ENCODE measurements at regions not wholly inside any gene's neighbourhood (a gene's known extent, or its start where the extent isn't known, plus 50 kb on each side); places are given as distances from the start of the nearest gene placed in this dataset.
"Not testable (repeated sequence)": the region's sequence is repeated elsewhere in the genome, so short reads cannot be mapped to it uniquely, and the experiment has no call there.

DNA sequence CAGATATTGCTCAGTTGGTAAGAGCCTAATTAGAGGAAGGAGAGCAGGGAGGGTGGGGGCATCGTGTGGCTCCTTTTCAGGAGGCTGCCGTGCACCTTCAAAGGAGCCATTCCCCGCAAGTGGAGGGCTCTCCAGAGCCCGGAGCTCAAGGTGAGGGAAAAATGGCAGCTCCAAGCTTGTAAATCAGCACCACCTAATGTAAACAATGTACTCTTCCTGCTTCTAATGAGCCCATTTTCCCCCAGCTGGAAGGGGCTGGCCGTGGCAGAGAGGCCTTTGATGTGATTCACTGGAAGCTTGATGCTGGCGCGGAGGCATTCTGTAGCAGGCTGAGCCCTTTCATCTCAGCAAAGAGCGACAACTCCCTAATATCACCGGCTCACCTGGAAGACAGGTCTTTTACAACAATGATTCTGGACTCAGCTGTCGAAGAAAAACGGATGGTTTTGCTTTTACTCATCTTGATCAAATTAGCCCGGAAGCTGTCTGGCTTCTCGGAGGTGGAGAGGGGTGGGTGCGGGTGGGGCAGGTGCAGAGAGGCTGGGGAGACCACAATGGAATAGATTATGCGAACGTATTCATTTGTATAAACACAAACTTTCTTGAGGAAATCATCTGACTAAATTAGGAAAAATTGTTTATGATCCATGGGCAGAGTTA, 112.5 kb downstream of the RRAGC start:
- no peak for DNase-seq

DNA sequence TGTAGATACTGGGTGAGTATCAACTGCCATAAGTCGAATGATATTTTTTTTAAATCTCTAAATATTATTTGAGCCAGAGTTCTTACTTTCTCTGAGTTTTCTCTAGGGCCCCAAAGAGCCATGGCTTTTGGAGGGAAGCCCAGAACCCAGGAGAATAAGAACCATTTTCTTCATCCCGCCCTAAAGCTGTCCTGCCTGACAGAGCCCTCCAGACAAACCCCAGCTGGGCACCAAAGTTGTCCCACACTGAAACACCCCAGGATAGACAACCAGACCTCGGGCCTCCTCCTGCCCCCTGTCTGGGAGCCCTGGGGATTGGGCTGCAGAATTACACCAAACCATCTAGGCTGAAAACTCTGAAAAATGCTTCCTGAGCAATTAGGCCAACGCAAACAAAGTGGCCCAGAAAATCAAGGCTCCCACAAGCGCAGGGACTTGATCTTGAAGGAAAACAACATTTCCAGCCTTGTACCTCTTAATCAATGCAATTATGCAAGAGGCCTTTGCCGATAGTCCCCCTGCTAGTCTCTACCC, 113.1 kb downstream of the RRAGC start:
- no peak for DNase-seq

DNA sequence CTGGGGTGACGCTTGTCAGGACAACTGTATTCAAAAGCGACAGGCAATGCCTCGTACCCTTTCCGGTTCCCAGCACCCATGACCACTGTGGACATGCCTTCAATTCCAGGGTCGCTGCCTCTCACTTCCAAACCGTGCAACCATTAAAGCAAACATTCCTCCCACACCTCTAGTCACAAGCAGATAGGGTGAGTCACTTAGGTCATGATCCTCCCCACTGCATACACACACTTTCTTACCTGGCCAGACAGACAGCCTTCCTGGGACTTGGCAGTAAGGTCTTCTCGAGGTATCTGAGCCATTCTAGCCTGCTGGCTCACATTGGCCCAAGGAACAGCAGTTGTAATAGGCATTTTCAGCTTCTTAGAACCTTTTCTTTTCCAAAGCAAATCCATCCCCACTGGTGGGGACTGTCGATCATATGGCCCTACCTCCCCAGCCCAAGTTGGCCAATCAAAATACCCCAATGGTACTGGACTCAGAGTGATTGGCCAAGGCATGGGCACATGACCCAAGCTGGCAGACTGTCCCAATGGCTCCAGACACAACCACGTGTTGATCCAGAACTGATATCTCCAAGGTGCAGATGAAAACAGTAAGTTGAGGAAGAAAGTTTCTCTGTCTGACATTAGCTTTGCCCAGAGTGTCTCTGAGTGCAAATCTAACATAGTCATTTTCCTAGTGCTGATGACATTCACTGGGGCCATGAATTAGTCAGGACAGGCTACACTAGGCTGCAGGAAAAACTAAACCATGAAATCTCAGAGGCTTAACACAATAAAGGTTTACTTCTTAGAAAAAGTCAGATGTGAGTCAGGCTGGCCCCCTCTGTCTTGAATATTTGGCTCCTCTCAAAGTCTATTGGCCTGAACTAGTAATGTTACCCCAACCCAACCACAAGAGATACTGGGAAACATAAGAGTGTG, 113.8 kb downstream of the RRAGC start:
- no peak for DNase-seq

DNA sequence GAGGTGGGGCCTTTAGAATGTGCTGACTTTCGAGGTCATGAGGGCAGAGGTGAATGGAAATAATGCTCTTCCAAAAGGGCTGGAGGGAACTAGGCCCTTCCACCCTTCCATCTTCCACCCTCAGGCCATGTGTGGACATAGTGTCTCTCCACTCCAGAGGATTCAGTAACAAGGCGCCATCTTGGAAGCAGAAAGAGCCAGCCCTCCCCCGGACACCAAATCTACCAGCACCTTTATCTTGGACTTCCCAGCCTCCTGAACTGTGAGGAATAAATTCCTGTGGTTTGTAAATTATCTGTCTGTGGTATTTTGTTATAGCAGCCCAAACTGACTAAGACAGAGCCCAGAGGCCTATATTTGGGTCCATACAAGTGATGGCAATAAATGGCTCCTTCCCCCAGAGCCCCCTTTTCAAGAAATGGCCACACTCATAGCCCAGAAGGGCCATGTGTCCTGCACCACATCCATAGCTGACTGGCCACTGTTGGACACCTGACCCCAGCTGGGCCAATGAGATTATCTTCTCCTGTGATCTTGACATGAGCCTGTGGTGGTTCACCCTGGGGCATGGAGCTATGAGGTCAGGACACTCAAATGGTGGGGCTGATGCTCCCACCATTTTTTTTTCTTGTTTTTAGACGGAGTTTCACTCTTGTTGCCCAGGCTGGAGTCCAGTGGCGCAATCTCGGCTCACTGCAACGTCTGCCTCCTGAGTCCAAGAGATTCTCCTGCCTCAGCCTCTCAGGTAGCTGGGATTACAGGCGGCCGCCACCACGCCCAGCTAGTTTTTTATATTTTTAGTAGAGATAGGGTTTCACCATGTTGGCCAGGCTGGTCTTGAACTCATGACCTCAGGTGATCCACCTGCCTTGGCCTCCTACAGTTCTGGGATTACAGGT, 114.9 kb downstream of the RRAGC start:
- DNase-seq, result no peak

DNA sequence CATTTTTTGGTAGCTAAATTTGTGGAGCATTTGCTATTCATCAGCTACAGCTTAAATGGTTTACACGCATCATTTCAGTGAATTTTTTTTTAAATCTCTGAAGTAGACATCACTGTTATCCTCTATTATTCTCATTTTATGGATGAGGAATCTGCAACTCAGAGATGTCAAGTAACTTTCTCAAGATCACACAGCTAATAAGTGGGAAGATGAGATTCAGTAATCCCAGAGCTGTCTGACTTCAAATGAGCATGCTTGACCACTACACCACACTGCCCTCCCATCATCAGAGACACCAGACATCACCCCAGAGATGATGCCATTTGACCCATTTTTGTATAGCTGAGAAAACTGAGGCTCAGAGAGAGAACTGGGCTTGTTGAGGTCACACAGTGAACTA, 116.4 kb downstream of the RRAGC start:
- no peak for DNase-seq

DNA sequence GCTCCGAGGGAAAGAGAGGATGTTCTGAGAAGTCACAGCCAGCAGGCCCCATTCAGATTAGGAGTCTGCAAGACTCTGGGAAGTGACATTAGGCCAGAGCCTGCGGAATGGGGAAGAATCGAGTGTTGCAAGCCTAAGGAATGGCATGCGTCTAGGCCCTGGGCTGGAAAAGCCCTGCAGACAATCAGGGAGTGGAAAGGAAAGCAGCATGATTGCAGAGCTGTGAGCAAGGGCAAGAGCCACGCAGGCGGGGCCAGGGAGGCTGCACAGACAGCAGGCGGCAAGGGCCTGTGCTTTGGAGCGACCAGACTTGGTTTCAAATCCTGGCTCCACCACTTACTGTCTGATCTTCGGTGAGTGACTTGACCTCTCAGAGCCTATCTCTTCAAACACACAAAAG, 118.2 kb downstream of the RRAGC start:
- no peak for DNase-seq

DNA sequence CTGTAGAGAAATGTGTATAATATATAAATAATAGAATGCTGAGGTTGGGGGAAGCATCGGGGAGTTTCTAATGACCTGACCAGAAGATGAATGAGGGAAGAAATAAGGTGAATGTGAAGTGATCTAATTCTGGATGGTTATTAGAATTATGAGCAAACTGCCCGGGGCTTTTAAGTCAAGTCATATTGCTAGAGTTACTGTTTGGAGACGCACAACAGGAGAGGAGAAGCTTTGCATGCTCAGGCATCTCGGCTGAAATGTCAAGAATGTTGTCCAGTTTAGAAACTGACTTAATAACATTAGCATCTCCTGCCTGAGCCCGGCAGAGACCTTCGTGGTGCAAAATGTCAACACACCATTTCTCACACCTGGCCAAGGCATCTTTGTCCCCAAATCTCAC, 119.1 kb downstream of the RRAGC start:
- no peak for DNase-seq

DNA sequence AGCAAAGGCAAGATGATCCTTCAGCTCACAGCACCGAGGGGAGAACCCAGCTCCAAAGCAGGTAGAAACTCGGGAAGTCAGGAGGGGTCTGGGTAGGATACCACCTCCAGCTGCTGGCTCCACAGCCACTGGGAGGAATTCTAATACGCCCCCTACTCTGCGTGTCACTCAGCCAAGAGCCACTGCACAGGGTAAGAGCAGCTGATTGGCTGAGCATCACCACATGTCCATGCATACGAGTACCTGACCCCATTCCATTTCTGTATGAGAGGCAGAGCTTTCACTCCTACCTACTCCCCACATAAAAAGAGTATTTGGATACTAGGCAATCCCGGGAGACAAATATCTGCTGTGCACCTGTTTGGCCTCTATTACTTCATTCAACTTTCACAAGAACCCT, 121.4 kb downstream of the RRAGC start:
- DNase-seq, result no peak

DNA sequence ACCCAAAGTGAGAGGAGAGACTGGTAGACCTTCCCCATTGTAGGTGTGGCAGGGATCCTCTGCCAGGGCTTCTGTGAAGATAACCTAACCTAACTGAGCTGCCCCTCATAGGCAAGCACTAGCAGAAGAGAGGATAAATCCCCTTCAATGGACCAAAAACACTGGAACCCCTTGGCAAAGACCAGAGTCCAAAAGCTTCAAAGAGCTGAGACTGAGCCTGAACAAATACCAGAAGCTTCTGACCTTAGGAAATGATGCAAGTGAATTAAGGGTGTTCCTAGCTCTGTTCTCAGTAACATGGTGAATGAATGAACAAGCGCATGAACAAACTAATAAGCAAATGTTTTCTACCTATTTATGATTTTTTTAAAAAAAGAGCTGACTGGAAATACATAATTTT, 123.2 kb downstream of the RRAGC start:
- no peak for DNase-seq

DNA sequence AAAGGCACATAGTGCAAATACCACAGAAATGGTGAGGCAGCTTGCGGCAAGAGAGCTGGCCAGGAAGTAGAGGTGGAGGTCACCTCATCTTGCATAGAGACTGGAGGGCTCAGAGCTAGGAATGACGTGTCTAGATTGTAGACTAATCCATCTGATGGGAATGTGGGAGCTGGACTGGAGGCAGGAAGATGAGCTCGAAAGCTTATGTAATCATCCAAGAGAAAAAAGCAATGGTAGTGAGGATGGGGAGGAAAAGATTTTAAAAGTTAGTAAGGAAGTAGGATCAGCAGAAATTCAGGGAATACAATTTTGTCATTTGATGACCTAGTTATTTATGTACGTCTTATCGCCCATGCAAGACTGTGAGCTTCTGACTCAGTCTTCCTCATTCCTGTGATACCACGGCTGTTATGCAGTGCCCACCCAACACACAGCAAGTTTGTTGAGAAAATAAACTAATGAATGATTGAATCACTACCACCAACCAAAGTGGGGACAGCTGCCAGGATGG, 123.9 kb downstream of the RRAGC start:
- DNase-seq, result no peak

DNA sequence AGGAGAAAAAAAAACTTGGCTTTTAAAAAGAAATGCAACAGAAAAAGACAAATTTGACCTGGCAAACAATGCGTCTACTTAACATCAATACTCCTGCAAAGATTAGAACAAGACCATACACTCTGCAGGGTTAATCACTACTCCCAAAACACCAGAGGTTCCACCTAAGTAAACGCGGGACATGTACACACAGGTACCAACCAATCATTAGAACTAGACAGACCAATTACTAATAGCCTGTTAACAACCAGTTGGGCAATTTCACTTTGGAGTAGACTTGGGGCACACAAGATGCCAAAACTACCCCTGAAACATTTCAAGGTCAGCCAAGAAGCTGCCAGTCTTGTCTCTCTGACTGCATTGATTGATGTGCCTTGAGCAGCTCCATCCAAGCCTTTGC, 125.8 kb downstream of the RRAGC start:
- DNase-seq, result no peak

DNA sequence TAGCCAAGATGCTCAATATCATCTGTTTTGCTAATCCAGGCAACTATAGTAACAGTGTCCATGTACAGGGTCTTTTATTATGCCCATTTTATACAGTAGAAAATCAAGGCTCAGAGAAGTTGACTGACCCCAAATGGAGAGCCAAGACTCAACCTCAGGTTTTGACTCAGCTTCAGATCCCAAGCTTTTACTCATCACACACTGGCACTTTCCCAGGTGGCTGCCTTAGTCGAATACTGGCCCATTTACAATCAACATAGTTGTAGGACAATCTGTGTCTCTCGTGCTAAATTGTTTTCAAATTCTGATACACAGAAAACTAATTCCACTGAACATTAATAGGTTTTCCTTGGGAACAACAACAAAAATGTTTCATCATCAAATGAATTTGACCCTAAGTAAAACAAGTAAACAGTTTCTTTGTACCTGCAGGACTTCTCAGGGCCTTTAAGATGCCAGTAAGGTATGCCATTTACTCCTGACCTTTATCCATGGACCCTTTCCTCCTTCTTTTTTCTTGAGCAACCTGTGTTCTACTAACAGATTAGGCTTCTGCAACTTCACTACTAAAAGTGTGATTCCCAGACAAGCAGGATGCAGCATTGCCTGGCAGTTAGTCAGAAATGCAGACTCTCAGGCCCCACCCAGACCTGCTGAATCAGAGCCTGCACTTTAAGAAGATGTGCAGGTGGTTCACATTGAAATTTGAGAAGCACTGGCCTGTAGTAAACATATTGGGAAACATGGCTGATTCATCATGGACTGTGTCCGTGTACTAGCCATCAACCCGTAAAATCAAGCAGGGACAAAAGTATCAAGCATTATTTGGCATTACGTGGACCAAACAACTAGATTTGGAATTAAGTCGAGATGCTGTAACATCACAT, 128.8 kb downstream of the RRAGC start:
- no peak for DNase-seq

DNA sequence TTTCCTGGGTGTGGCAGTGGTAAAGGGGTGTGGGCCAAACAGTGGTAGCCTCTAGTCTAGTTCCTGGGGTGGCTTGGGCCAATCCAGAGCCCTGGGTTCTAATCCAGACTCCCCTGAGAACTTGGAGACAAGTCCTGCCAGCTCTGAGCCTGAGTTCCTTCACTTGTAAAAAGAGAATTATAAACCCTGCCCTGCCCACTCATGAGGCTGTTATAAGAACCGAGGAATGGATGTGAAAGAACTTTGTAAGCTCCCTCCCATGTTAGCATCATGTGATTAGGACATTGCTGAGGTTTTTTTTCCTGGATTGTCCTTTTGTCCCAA, 131.0 kb downstream of the RRAGC start:
- DNase-seq, result no peak

DNA sequence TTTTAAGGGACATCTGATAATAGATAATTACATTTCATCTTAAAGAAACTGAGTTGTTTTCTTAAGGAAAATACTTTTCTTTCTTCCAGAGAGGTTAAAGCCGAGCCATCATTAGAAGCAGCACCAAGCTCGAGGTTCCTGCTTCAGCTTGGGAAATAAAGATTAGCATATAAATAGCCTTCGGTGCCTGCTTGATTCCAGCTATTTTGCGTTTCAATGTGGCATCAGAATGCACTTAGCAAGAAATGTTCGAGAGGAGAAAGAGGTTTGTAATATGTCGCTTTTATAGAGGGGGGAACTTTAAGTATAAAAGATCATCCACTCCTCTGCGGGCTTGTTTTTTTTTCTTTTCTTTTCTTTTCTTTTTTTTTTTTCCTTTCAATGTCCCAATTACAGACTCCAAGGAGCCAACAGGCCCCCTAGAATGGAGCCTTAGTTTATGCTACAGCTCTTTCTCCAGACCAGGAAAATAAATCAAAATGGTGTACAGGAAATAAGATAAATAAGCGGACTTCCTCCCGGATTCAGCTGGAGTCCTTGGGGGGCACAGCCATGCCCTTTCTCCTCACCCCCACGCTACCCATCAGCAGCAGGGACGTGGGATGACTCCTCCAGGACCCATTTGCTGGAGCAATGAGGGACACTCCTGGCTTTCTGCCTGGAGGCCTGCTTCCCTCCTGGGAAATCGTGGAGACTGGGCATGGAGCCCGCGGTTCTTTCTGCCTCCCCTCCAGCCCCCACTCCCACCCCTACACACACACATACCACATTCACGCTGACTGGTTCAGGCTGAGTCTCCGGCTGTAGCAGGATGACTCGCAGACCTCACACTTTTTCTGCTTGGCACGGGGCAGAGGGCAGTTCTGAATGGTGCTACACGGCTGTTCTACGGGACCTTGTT, 131.6 kb downstream of the RRAGC start:
- DNase-seq, result no peak

DNA sequence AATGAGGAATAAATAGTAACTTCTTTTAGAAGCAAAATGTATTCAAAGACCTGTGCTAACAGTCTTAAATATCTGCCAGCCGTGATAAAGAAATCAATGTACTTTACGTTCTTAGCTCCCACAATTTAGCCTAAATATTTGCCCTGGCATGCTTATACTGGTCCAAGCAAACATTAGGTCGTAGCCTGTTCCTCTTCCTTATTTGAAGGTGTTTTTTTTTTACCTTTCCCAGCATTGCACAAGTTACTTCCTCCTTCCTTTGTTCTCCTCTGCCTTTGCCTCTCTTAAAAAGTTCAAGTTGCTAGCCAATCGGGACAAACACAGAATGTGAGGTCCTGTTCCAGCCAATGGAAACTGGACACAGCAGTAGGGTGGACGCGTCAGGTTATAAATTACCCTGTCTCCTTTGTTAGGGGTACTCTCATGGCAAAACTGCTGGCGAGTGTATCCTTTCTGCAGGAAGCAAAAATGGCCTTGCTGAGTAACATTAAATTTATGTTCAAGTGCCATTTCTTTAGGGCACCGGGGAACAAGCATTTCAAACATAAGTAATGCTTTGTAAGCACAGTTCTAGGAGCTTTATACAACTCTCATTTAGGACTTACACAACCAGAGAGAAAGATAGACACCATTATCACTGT, 134.1 kb downstream of the RRAGC start:
- DNase-seq, result not testable (repeated sequence)

DNA sequence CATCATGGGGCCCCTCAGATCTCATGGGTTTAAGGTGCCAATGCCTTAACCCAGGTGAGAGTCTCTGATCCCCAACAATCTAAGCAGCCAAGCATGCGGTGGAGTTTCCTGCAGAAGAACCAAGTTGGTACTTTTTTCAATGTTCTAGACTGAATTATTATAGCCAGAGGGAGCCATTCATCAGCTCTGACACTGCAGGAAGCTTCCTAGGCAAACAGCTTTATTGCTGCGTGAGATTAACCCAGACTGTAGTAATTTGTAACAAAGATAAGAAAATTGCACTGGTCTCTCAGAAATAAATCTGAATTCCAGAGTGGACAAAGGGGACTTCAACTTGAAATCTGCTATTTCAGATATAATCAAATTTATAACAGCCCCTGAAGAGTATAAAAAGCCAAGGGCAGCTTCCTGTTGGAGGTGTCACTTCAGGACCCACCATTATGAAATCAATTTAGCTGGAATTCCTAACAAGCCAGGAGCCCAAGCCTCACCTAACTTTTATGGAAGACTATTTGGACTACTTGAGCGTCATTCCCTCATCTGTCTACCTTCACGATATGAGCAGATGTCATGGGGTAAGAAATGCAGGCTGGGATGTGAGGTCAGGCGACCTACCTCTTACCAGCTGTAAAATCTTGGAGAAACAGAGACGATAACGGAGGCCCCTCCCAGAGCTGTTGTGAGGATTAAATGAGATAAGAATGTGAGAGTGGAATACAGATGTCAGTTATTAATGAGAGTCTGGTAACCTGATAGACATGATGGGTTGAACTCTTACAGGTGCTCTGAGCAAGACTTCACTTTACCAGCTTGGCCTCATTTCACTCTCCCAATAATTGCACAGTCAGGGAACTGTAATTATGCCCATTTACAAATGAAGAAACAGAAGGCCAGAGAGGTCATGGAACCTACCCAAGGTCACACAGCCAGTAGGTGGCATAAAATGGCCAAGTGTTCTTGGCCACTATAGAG, 135.1 kb downstream of the RRAGC start:
- DNase-seq, result no peak

DNA sequence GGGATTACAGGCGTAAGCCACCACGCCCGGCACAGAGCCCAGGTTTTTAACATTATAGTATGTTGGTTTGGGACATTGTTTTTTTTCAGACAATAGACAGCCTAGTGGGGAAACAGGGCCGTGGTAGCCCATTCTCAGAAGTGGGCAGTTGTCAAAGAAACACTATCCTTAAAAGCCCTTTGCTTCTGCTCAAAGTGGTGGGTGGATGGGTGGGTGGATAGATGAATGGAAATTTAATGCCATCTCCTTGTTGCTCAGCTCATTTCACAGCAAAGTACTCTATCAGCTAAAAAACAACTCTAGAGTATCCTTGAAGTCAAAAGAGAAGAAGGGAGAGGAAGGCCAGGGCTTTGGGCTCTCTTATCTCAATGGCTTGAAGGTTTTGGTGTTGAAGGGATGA, 137.8 kb downstream of the RRAGC start:
- DNase-seq, result no peak

DNA sequence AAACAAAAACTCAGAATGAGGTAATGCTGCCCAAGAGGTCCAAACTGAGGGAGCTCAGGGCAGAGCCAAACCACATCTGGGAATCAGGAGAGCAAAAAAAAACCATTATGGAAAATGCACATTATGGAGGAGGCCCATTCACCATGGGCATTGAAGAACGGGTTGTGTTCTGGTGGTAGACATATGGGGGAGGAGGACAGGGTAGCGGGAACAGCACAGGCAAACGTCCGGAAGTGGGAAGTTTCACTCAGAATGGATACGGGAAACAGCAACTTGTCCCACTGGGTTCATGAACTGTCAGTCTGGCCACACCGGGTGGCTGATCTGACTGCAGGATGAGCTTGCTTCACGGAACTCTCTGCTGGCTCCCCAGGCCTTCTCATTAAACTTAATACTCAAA, 139.7 kb downstream of the RRAGC start:
- no peak for DNase-seq

DNA sequence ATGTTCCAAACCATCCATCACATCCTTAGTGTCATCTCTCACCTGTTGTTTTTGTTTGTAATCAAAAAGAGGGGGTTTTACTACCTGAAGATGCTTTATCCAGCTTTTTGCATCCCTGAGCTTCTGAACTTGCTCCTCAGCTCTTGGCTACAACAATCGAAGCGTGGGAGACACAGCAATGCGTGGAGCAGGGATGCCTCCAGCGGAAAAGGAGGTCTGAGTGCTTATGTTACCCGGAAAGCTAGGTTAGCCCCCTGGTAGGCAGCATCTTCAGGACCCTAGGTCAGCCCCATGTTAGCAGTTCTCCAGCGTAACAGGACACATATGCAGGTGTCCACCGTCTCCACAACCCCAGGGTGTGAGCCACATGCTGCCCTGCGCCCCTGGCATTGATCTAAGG, 141.5 kb downstream of the RRAGC start:
- no peak for DNase-seq
